ENCODE measurements at regions not wholly inside any gene's neighbourhood (a gene's known extent, or its start where the extent isn't known, plus 50 kb on each side); places are given as distances from the start of the nearest gene placed in this dataset.

- no peaks in the 10 kb centered on the region for H3K36me3 ChIP-seq (ENCODE audit: insufficient read depth, low read length)
- H3K4me3 ChIP-seq (ENCODE audit: low read length), result no peak overlapping the region
- H3K27me3 ChIP-seq (ENCODE audit: control insufficient read depth in 1 of 2, insufficient read depth in 2 of 2, low read length in 2 of 2), result no peaks in the 10 kb centered on the region
- ATAC-seq (ENCODE audit: poor library complexity), result no peak
- no peaks in the 10 kb centered on the region for H3K9me3 ChIP-seq (ENCODE audit: control insufficient read depth in 1 of 2, insufficient read depth in 1 of 2, low read length in 2 of 2)
- DNase-seq, result no peak
- Mint-ChIP-seq H3K4me3 (no peak overlapping the region), H3K27me3 (peaks cover 18% of the 10 kb centered on the region), H3K9me3 (no peaks in the 10 kb centered on the region), H3K4me1 (ENCODE audit: low read depth) (no peaks in the 10 kb centered on the region), H3K36me3 (ENCODE audit: low read depth) (no peaks in the 10 kb centered on the region), H3K27ac (no peak overlapping the region)
- H3K27ac ChIP-seq (ENCODE audit: low read depth in 1 of 2, low read length in 2 of 2), result no peak overlapping the region
- POLR2A ChIA-PET, result interaction anchor here (0.6 kb wide), 1 partner anchor 37 kb away, joined by 3 read pairs; no protein-coding TSS in a partner anchor
- CTCF ChIA-PET, result no interaction called here
- no peak for TF ChIP-seq CTCF (IDR thresholded peaks at IDR 0.05)
- intact Hi-C loops (cut with DNase I, micrococcal nuclease), result no loop called here
- no peaks in the 10 kb centered on the region for H3K4me1 ChIP-seq (ENCODE audit: insufficient read depth, low read length)
These were observed 63.1 kb downstream of the BBS10 start for GRCh38 chr12:76284816-76285750.

- Mint-ChIP-seq H3K4me3 (no peak overlapping the region), H3K36me3 (ENCODE audit: low read depth) (no peaks in the 10 kb centered on the region), H3K9me3 (no peaks in the 10 kb centered on the region), H3K27ac (no peak overlapping the region), H3K27me3 (peaks cover 29% of the 10 kb centered on the region), H3K4me1 (ENCODE audit: low read depth) (no peaks in the 10 kb centered on the region)
- Histone ChIP-seq H3K4me3 (ENCODE audit: low read length) (no peak overlapping the region), H3K36me3 (ENCODE audit: insufficient read depth, low read length) (no peaks in the 10 kb centered on the region), H3K27me3 (ENCODE audit: control insufficient read depth in 1 of 2, insufficient read depth in 2 of 2, low read length in 2 of 2) (peaks cover 0 to 8% of the 10 kb centered on the region in 2 experiments), H3K9me3 (ENCODE audit: control insufficient read depth in 1 of 2, insufficient read depth in 1 of 2, low read length in 2 of 2) (no peaks in the 10 kb centered on the region), H3K27ac (ENCODE audit: low read depth in 1 of 2, low read length in 2 of 2) (no peak overlapping the region), H3K4me1 (ENCODE audit: insufficient read depth, low read length) (no peaks in the 10 kb centered on the region)
- ChIA-PET CTCF (no interaction called here), POLR2A (no interaction called here)
- ATAC-seq (ENCODE audit: poor library complexity) (no peak), DNase-seq (no peak)
- TF ChIP-seq CTCF (IDR thresholded peaks at IDR 0.05), result no peak
- intact Hi-C loops (cut with DNase I, micrococcal nuclease), result no loop called here
These were observed 65.5 kb downstream of the BBS10 start for GRCh38 chr12:76282744-76283143.

GRCh38 chr12:76277480-76277879 lies 70.7 kb downstream of the BBS10 start:
- Histone ChIP-seq H3K9me3 (ENCODE audit: control insufficient read depth in 1 of 2, insufficient read depth in 1 of 2, low read length in 2 of 2) (no peaks in the 10 kb centered on the region), H3K27me3 (ENCODE audit: control insufficient read depth in 1 of 2, insufficient read depth in 2 of 2, low read length in 2 of 2) (peaks cover 0 to 8% of the 10 kb centered on the region in 2 experiments), H3K27ac (ENCODE audit: low read depth in 1 of 2, low read length in 2 of 2) (no peak overlapping the region), H3K4me3 (ENCODE audit: low read length) (no peak overlapping the region), H3K36me3 (ENCODE audit: insufficient read depth, low read length) (no peaks in the 10 kb centered on the region), H3K4me1 (ENCODE audit: insufficient read depth, low read length) (no peaks in the 10 kb centered on the region)
- Mint-ChIP-seq H3K4me3 (no peak overlapping the region), H3K27ac (no peak overlapping the region), H3K27me3 (peaks cover 24% of the 10 kb centered on the region), H3K9me3 (no peaks in the 10 kb centered on the region), H3K4me1 (ENCODE audit: low read depth) (no peaks in the 10 kb centered on the region), H3K36me3 (ENCODE audit: low read depth) (no peaks in the 10 kb centered on the region)
- intact Hi-C loops (cut with DNase I, micrococcal nuclease), result no loop called here
- ChIA-PET CTCF (no interaction called here), POLR2A (no interaction called here)
- no peak for TF ChIP-seq CTCF (IDR thresholded peaks at IDR 0.05)
- DNase-seq (no peak), ATAC-seq (ENCODE audit: poor library complexity) (no peak)
